PC-3 (cell line): ENCODE measurements at regions not wholly inside any gene's neighbourhood (a gene's known extent, or its start where the extent isn't known, plus 50 kb on each side); places are given as distances from the start of the nearest gene placed in this dataset.

Experiments
- ATAC-seq: fragments of 200-7000 bp; cut with Tn5 transposase; 2 replicates; pipeline ENCODE4 v1.9.1; 2020; ENCODE audit warnings: mild to moderate bottlenecking, moderate library complexity
- BruUV-seq: library from RNA; stranded (reverse); fragments of 400-500 nt; replicated peaks from 2 replicates; lab custom pipeline; 2021; lab: Mats Ljungman, UMichigan
- CTCF ChIA-PET: fragments of 300-600 bp; sonication (Branson Sonifier 250); formaldehyde crosslinking; loops from one replicate; lab custom pipeline; 2022; ENCODE audit warnings: antibody characterized with exemption; lab: Charles Lee
- POLR2A ChIA-PET: fragments of 300-600 bp; sonication (Branson Sonifier 250); formaldehyde crosslinking; loops from one replicate; lab custom pipeline; 2022; ENCODE audit warnings: antibody characterized with exemption; ENCODE audit not compliant: unreplicated experiment; lab: Charles Lee
- DNase-seq: peaks from one replicate; pipeline ENCODE4 v3.0.0-alpha.2; 2015
- H2AFZ ChIP-seq: fragments of 300-600 bp; sonication (generic); 2 replicates; pipeline ENCODE4 v1.6.0; 2016; ENCODE audit warnings: antibody characterized with exemption, low read length
- H3F3A ChIP-seq: fragments of 300-600 bp; sonication (generic); one replicate; pipeline ENCODE4 v1.6.0; 2017; ENCODE audit warnings: antibody characterized with exemption, low read length, control low read depth, mild to moderate bottlenecking; ENCODE audit not compliant: unreplicated experiment
- H3K27ac ChIP-seq: fragments of 300-600 bp; sonication (generic); 2 replicates; pipeline ENCODE4 v1.5.1; 2016; ENCODE audit warnings: mild to moderate bottlenecking, low read length
- H3K27me3 ChIP-seq: fragments of 300-600 bp; sonication (generic); 2 replicates; pipeline ENCODE4 v1.6.1; 2016; ENCODE audit warnings: low read length, mixed read lengths
- H3K36me3 ChIP-seq: fragments of 300-600 bp; sonication (generic); 2 replicates; pipeline ENCODE4 v1.6.1; 2016; ENCODE audit warnings: low read depth, mixed run types, low read length, mixed read lengths
- H3K4me1 ChIP-seq: fragments of 300-600 bp; sonication (generic); 2 replicates; pipeline ENCODE4 v1.5.1; 2016; ENCODE audit warnings: low read length; ENCODE audit not compliant: insufficient read depth
- H3K4me2 ChIP-seq: fragments of 300-600 bp; sonication (generic); 2 replicates; pipeline ENCODE4 v1.6.0; 2016; ENCODE audit warnings: low read length
- H3K4me3 ChIP-seq: fragments of 300-600 bp; sonication (generic); 2 replicates; pipeline ENCODE4 v1.5.1; 2016; ENCODE audit warnings: mild to moderate bottlenecking, low read length, mixed read lengths
- H3K79me2 ChIP-seq: fragments of 300-600 bp; sonication (generic); 2 replicates; pipeline ENCODE4 v1.6.1; 2017; ENCODE audit warnings: low read length, mixed read lengths
- H3K9ac ChIP-seq: fragments of 300-600 bp; sonication (generic); 2 replicates; pipeline ENCODE4 v1.6.0; 2016; ENCODE audit warnings: mild to moderate bottlenecking, low read length
- H3K9me2 ChIP-seq: fragments of 300-600 bp; sonication (generic); replicated peaks from 2 replicates; pipeline ENCODE4 v1.6.1; 2016; ENCODE audit warnings: mixed run types, low read length, mixed read lengths
- H3K9me3 ChIP-seq: fragments of 300-600 bp; sonication (generic); 2 replicates; pipeline ENCODE4 v1.6.1; 2016; ENCODE audit warnings: low read length, mixed read lengths
- H4K20me1 ChIP-seq: fragments of 300-600 bp; sonication (generic); 2 replicates; pipeline ENCODE4 v1.6.1; 2016; ENCODE audit warnings: low read length, mixed read lengths
- EZH2 ChIP-seq: fragments of 300-600 bp; sonication (generic); IDR thresholded peaks from one replicate; pipeline ENCODE4 v1.6.1; 2017; ENCODE audit warnings: antibody characterized with exemption, mild to moderate bottlenecking, low read length; ENCODE audit not compliant: unreplicated experiment
- EZH2phosphoT487 ChIP-seq: fragments of 300-600 bp; sonication (generic); IDR thresholded peaks from 2 replicates; pipeline ENCODE4 v1.6.1; 2018; ENCODE audit warnings: mild to moderate bottlenecking, antibody characterized with exemption, low read length, borderline replicate concordance
- intact Hi-C: fragments of 100-400 bp; cut with micrococcal nuclease; formaldehyde crosslinking; loops from 2 replicates; pipeline ENCODE4 v1.9.0; 2023
- TF ChIP-seq, protein P1 (sequence below): fragments of 300-600 bp; sonication (generic); conservative IDR thresholded peaks from 2 replicates; pipeline ENCODE4 v1.5.1; 2017; ENCODE audit warnings: antibody characterized with exemption, low read depth, mild to moderate bottlenecking, low read length

- TF ChIP-seq, protein P1, sequence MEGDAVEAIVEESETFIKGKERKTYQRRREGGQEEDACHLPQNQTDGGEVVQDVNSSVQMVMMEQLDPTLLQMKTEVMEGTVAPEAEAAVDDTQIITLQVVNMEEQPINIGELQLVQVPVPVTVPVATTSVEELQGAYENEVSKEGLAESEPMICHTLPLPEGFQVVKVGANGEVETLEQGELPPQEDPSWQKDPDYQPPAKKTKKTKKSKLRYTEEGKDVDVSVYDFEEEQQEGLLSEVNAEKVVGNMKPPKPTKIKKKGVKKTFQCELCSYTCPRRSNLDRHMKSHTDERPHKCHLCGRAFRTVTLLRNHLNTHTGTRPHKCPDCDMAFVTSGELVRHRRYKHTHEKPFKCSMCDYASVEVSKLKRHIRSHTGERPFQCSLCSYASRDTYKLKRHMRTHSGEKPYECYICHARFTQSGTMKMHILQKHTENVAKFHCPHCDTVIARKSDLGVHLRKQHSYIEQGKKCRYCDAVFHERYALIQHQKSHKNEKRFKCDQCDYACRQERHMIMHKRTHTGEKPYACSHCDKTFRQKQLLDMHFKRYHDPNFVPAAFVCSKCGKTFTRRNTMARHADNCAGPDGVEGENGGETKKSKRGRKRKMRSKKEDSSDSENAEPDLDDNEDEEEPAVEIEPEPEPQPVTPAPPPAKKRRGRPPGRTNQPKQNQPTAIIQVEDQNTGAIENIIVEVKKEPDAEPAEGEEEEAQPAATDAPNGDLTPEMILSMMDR, result no peak
- TF ChIP-seq EZH2, result no peak
- TF ChIP-seq EZH2phosphoT487, result no peak
- Histone ChIP-seq H3K27me3 (no peaks in the 10 kb centered on the region), H3K27ac (no peak overlapping the region), H3F3A (no peaks in the 10 kb centered on the region), H3K4me1 (no peaks in the 10 kb centered on the region), H3K4me2 (no peak overlapping the region), H3K4me3 (no peak overlapping the region), H3K9me2 (no peaks in the 10 kb centered on the region), H3K79me2 (no peaks in the 10 kb centered on the region), H2AFZ (no peak overlapping the region), H3K9ac (no peak overlapping the region), H3K9me3 (no peaks in the 10 kb centered on the region), H4K20me1 (no peaks in the 10 kb centered on the region), H3K36me3 (no peaks in the 10 kb centered on the region)
- intact Hi-C loops, result no loop called here
- DNase-seq (no peak), ATAC-seq (no peak)
- CTCF ChIA-PET, result no interaction called here
- POLR2A ChIA-PET, result no interaction called here
- BruUV-seq, result no TSS peak
These were observed 576.4 kb downstream of the SLC6A15 start for GRCh38 chr12:84336231-84336630.

DNA sequence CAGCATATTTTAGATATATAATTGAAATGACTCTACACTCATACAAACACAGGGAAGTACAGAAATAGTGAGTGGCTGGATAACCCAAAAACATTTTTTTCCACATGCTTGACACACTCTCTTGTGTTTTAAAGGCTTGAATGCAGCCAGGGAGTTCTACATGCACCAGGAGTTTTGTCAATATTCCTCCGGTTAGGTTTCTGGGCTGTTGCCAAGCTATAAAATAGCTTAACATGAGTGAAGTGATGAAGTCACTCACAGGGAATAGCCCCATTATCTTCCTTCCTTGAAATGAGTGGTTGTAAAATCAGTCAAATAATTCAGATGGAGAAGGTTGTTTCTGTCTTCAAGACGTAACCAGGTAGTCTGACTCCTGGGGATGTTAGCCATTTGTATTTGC is 582.7 kb downstream of the SLC6A15 start:
- Histone ChIP-seq H3K79me2 (no peaks in the 10 kb centered on the region), H3K4me2 (0 out of 2 replicates have a peak overlapping the region, but pooled peaks have one; percentile 5)
- ATAC-seq, result peak; percentile 69

GRCh38 chr12:84315926-84316325 is 596.7 kb downstream of the SLC6A15 start:
- no peaks in the 10 kb centered on the region for H3K79me2 ChIP-seq
- no peak overlapping the region for H3K27ac ChIP-seq
- POLR2A ChIA-PET, result no interaction called here
- BruUV-seq, result no TSS peak
- H3K27me3 ChIP-seq, result no peaks in the 10 kb centered on the region
- no peaks in the 10 kb centered on the region for H4K20me1 ChIP-seq
- no peaks in the 10 kb centered on the region for H3K4me1 ChIP-seq
- no peaks in the 10 kb centered on the region for H3K9me2 ChIP-seq
- no peaks in the 10 kb centered on the region for H3F3A ChIP-seq
- no peaks in the 10 kb centered on the region for H3K9me3 ChIP-seq
- no peak overlapping the region for H3K9ac ChIP-seq
- ATAC-seq (no peak), DNase-seq (no peak)
- no peak overlapping the region for H3K4me2 ChIP-seq
- no peak overlapping the region for H2AFZ ChIP-seq
- intact Hi-C loops, result no loop called here
- TF ChIP-seq EZH2, result no peak
- TF ChIP-seq, protein P1, result no peak
- no peak overlapping the region for H3K4me3 ChIP-seq
- CTCF ChIA-PET, result no interaction called here
- no peaks in the 10 kb centered on the region for H3K36me3 ChIP-seq

More for the DNA sequence above, 582.7 kb downstream of the SLC6A15 start:
- H3K9me2 ChIP-seq, result no peaks in the 10 kb centered on the region
- no peaks in the 10 kb centered on the region for H3K36me3 ChIP-seq
- no peak overlapping the region for H3K9ac ChIP-seq
- TF ChIP-seq, protein P1, result no peak
- TF ChIP-seq EZH2phosphoT487, result no peak
- no peak for TF ChIP-seq EZH2
- H3K9me3 ChIP-seq, result no peaks in the 10 kb centered on the region
- no peaks in the 10 kb centered on the region for H4K20me1 ChIP-seq
- H3K4me3 ChIP-seq, result no peak overlapping the region
- ChIA-PET POLR2A (no interaction called here), CTCF (no interaction called here)
- intact Hi-C loops, result no loop called here
- no peaks in the 10 kb centered on the region for H3F3A ChIP-seq
- no peak overlapping the region for H2AFZ ChIP-seq
- peak; percentile 73 for DNase-seq
- no peaks in the 10 kb centered on the region for H3K27me3 ChIP-seq
- no TSS peak for BruUV-seq
- peaks cover 8% of the 10 kb centered on the region; the same call in 1 of the 2 replicates for H3K4me1 ChIP-seq
- no peak overlapping the region for H3K27ac ChIP-seq
